Natural killer cell (primary cell): ENCODE measurements at regions not wholly inside any gene's neighbourhood (a gene's known extent, or its start where the extent isn't known, plus 50 kb on each side); places are given as distances from the start of the nearest gene placed in this dataset.

Experiments
- ATAC-seq, 3 donors: fragments of 150-1000 bp in 2 of 3; fragments of 200-7000 bp in 1 of 3; cut with Tn5 transposase; 1 replicate in 1 of 3; 2 replicates in 2 of 3; pipeline ENCODE4 v1.10.0; 2021; ENCODE audit warnings: mild to moderate bottlenecking in 2 of 3, moderate library complexity in 2 of 3
- DNase-seq, 2 donors: peaks; one replicate each; pipeline versions ENCODE4 v3.0.0 to v3.0.0-alpha.2; 2013 to 2021; ENCODE audit warnings: mixed read lengths in 1 of 2
- H3K27ac ChIP-seq: one replicate; pipeline ENCODE4 v1.5.1; 2013; ENCODE audit warnings: mild to moderate bottlenecking, low read length
- H3K27me3 ChIP-seq: one replicate; pipeline ENCODE4 v1.6.1; 2013; ENCODE audit warnings: low read length; ENCODE audit not compliant: control insufficient read depth, insufficient read depth
- H3K36me3 ChIP-seq: one replicate; pipeline ENCODE4 v1.6.1; 2013; ENCODE audit warnings: low read length; ENCODE audit not compliant: control insufficient read depth, insufficient read depth
- H3K4me1 ChIP-seq: one replicate; pipeline ENCODE4 v1.6.1; 2013; ENCODE audit warnings: low read length; ENCODE audit not compliant: control insufficient read depth, insufficient read depth
- H3K4me3 ChIP-seq: one replicate; pipeline ENCODE4 v1.5.1; 2013; ENCODE audit warnings: low read length
- H3K9me3 ChIP-seq: one replicate; pipeline ENCODE4 v1.6.1; 2013; ENCODE audit warnings: low read length; ENCODE audit not compliant: control insufficient read depth, insufficient read depth
- H3K27ac Mint-ChIP-seq, 2 donors: one replicate each; pipeline ENCODE4 v1.8.0; 2022; ENCODE audit warnings: mild to moderate bottlenecking in 2 of 2, mixed read lengths in 2 of 2, moderate library complexity in 1 of 2
- H3K27me3 Mint-ChIP-seq, 2 donors: one replicate each; pipeline ENCODE4 v1.8.0; 2022; ENCODE audit warnings: low read depth in 2 of 2, mixed read lengths in 2 of 2
- H3K36me3 Mint-ChIP-seq: one replicate; pipeline ENCODE4 v1.8.0; 2022; ENCODE audit warnings: mixed read lengths
- H3K4me1 Mint-ChIP-seq, 2 donors: one replicate each; pipeline ENCODE4 v1.8.0; 2022; ENCODE audit warnings: mixed read lengths in 2 of 2
- H3K4me3 Mint-ChIP-seq: one replicate; pipeline ENCODE4 v1.8.0; 2022; ENCODE audit warnings: mild to moderate bottlenecking, moderate library complexity, mixed read lengths
- H3K9me3 Mint-ChIP-seq, 2 donors: one replicate each; pipeline ENCODE4 v1.8.0; 2022; ENCODE audit warnings: mixed read lengths in 2 of 2
- CTCF ChIP-seq: fragments of 200-600 bp; IDR thresholded peaks from one replicate; pipeline ENCODE4 v1.8.0; 2022; ENCODE audit warnings: antibody characterized with exemption
- WGBS: methylation state at CpG from one replicate; pipeline ENCODE4 v1.1.7; 2013; ENCODE audit warnings: missing lambda C conversion rate; ENCODE audit not compliant: insufficient coverage; 5-methylcytosine and 5-hydroxymethylcytosine counted together
- intact Hi-C: fragments of 100-400 bp; cut with micrococcal nuclease; formaldehyde crosslinking; loops from one replicate; pipeline ENCODE4 v1.14.2; 2022

GRCh38 chr3:30245858-30246622 is 360.4 kb upstream of the TGFBR2 start:
- WGBS, result 82% methylated on average over 9 of the region's 9 CpGs
- H3K4me3 ChIP-seq, result no peak overlapping the region

GRCh38 chr3:30248423-30248822 is 358.0 kb upstream of the TGFBR2 start:
- no peaks in the 10 kb centered on the region for H3K4me1 Mint-ChIP-seq
- DNase-seq, result no peak
- Histone ChIP-seq H3K27me3 (no peaks in the 10 kb centered on the region), H3K4me1 (no peaks in the 10 kb centered on the region), H3K36me3 (no peaks in the 10 kb centered on the region), H3K27ac (no peak overlapping the region), H3K9me3 (no peaks in the 10 kb centered on the region), H3K4me3 (no peak overlapping the region)
- ATAC-seq, result no peak
- no peak overlapping the region for H3K4me3 Mint-ChIP-seq
- no peaks in the 10 kb centered on the region for H3K36me3 Mint-ChIP-seq
- no peak overlapping the region for H3K27ac Mint-ChIP-seq
- H3K9me3 Mint-ChIP-seq, result no peaks in the 10 kb centered on the region
- H3K27me3 Mint-ChIP-seq, result peaks cover 0 to 5% of the 10 kb centered on the region in 2 donors
- TF ChIP-seq CTCF, result no peak
- WGBS, result no CpG with 5 or more reads among the region's 1 CpG
- intact Hi-C loops, result no loop called here

More at GRCh38 chr3:30245858-30246622, 360.4 kb upstream of the TGFBR2 start:
- DNase-seq (no peak), ATAC-seq (no peak)
- intact Hi-C loops, result no loop called here
- H3K4me1 ChIP-seq, result no peaks in the 10 kb centered on the region
- Mint-ChIP-seq H3K27ac (no peak overlapping the region), H3K4me3 (no peak overlapping the region), H3K4me1 (no peaks in the 10 kb centered on the region), H3K36me3 (no peaks in the 10 kb centered on the region), H3K9me3 (no peaks in the 10 kb centered on the region), H3K27me3 (peaks cover 0 to 13% of the 10 kb centered on the region in 2 donors)
- no peak overlapping the region for H3K27ac ChIP-seq
- H3K36me3 ChIP-seq, result no peaks in the 10 kb centered on the region
- no peaks in the 10 kb centered on the region for H3K27me3 ChIP-seq
- no peak for TF ChIP-seq CTCF
- H3K9me3 ChIP-seq, result no peaks in the 10 kb centered on the region

- Mint-ChIP-seq H3K4me3 (no peak overlapping the region), H3K27ac (no peak overlapping the region), H3K9me3 (no peaks in the 10 kb centered on the region), H3K4me1 (no peaks in the 10 kb centered on the region), H3K36me3 (no peaks in the 10 kb centered on the region), H3K27me3 (no peaks in the 10 kb centered on the region)
- Histone ChIP-seq H3K27ac (no peak overlapping the region), H3K4me1 (no peaks in the 10 kb centered on the region), H3K36me3 (no peaks in the 10 kb centered on the region), H3K9me3 (no peaks in the 10 kb centered on the region), H3K4me3 (no peak overlapping the region), H3K27me3 (no peaks in the 10 kb centered on the region)
- no peak for ATAC-seq
- intact Hi-C loops, result no loop called here
- TF ChIP-seq CTCF, result no peak
- no peak for DNase-seq
Measured at GRCh38 chr3:30252474-30252873, 353.9 kb upstream of the TGFBR2 start.

- no peak overlapping the region for H3K4me3 Mint-ChIP-seq
- no peak for TF ChIP-seq CTCF
- no peaks in the 10 kb centered on the region for H3K4me1 Mint-ChIP-seq
- H3K9me3 ChIP-seq, result no peaks in the 10 kb centered on the region
- no peak overlapping the region for H3K27ac Mint-ChIP-seq
- no peak overlapping the region for H3K4me3 ChIP-seq
- H3K27ac ChIP-seq, result no peak overlapping the region
- intact Hi-C loops, result no loop called here
- ATAC-seq (no peak), DNase-seq (no peak)
- no peaks in the 10 kb centered on the region for H3K36me3 ChIP-seq
- H3K27me3 Mint-ChIP-seq, result no peaks in the 10 kb centered on the region
- no peaks in the 10 kb centered on the region for H3K4me1 ChIP-seq
- 73% methylated on average over 1 of the region's 1 CpG for WGBS
- no peaks in the 10 kb centered on the region for H3K36me3 Mint-ChIP-seq
- no peaks in the 10 kb centered on the region for H3K27me3 ChIP-seq
- H3K9me3 Mint-ChIP-seq, result no peaks in the 10 kb centered on the region
Measured at GRCh38 chr3:30253832-30254231, 352.6 kb upstream of the TGFBR2 start.
